ENCODE measurements at regions not wholly inside any gene's neighbourhood (a gene's known extent, or its start where the extent isn't known, plus 50 kb on each side); places are given as distances from the start of the nearest gene placed in this dataset.

DNA sequence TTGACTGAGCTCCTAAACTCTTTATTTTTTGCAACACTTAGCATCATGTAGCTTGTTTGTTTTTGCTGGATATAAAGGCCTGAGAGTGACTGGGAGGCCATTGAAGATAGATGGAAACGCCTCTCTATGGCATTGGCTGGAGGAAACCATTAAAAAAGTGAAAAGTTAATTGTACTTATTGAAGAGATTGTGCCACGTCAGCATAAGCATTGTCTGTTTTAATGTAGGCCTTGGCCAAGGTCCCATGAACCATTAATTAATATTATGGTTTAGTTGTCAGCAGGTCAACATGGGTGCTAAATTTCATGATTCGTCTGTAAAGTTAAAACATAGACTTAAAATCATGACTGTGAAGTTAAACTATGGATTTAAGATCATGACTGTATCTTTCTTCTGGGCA lies 178.6 kb downstream of the GATA3 start:
- TF ChIP-seq, protein P1, sequence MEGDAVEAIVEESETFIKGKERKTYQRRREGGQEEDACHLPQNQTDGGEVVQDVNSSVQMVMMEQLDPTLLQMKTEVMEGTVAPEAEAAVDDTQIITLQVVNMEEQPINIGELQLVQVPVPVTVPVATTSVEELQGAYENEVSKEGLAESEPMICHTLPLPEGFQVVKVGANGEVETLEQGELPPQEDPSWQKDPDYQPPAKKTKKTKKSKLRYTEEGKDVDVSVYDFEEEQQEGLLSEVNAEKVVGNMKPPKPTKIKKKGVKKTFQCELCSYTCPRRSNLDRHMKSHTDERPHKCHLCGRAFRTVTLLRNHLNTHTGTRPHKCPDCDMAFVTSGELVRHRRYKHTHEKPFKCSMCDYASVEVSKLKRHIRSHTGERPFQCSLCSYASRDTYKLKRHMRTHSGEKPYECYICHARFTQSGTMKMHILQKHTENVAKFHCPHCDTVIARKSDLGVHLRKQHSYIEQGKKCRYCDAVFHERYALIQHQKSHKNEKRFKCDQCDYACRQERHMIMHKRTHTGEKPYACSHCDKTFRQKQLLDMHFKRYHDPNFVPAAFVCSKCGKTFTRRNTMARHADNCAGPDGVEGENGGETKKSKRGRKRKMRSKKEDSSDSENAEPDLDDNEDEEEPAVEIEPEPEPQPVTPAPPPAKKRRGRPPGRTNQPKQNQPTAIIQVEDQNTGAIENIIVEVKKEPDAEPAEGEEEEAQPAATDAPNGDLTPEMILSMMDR (conservative IDR thresholded peaks at IDR 0.05 in 1 of 2, IDR thresholded peaks at IDR 0.05 in 1 of 2; ENCODE audit: extremely low read depth in 1 of 2, insufficient read depth in 1 of 2, low read depth in 1 of 2, low read length in 2 of 2) = no peak
- TF ChIP-seq EZH2 (IDR thresholded peaks at IDR 0.05; ENCODE audit: borderline replicate concordance, low read length) = no peak

All from mammary epithelial cell (primary cell).